ENCODE measurements at regions not wholly inside any gene's neighbourhood (a gene's known extent, or its start where the extent isn't known, plus 50 kb on each side); places are given as distances from the start of the nearest gene placed in this dataset.

DNA sequence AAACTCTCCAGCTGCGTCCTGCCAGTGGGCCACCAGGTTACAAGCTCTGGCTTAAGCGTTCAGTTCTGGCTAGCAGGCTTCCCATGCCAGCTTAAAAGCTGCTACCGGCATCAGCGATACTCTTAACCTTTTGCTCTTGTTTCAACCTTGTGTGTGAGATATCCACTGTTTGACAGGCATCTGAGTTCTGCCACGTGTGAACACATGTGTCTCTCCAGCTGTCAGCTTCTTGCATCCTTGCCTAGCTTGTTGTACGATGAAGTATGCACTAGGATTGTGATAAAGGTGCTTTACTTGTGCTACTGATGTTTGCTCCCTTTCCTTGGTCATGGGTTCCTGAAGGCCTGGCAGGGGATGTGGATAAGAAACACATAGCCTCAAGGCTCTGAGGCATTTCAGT, 201.6 kb downstream of the PRDM2 start:
- Mint-ChIP-seq H3K9me3 (peaks cover 13% of the 10 kb centered on the region), H3K4me1 (no peaks in the 10 kb centered on the region), H3K27ac (no peak overlapping the region), H3K36me3 (no peaks in the 10 kb centered on the region), H3K4me3 (no peak overlapping the region), H3K27me3 (ENCODE audit: low read depth) (peaks cover 54% of the 10 kb centered on the region)
- POLR2A ChIA-PET: interaction anchor here (0.6 kb wide), 1 partner anchor 471 kb away, joined by 4 read pairs; no protein-coding TSS in a partner anchor
- CTCF ChIA-PET: interaction anchor here (1.0 to 1.4 kb wide), 3 partner anchors 28 to 239 kb away, joined by 3 to 4 read pairs (median 4); no protein-coding TSS in a partner anchor
- no peak for ATAC-seq
- no peak for TF ChIP-seq TP53 (CRISPR knock-in tag; IDR thresholded peaks at IDR 0.05)
- TF ChIP-seq ZNF263 (CRISPR knock-in tag; IDR thresholded peaks at IDR 0.05; ENCODE audit: low read depth): no peak
- no peak for TF ChIP-seq ZNF317 (CRISPR knock-in tag; IDR thresholded peaks at IDR 0.05; ENCODE audit: borderline replicate concordance, low read depth)
- no peak for TF ChIP-seq CDX4 (CRISPR knock-in tag; IDR thresholded peaks at IDR 0.05; ENCODE audit: borderline replicate concordance)
- no peak for TF ChIP-seq PREB (CRISPR knock-in tag; IDR thresholded peaks at IDR 0.05; ENCODE audit: borderline replicate concordance)
- no peak for TF ChIP-seq USF2 (CRISPR knock-in tag; IDR thresholded peaks at IDR 0.05)
- TF ChIP-seq KAT7 (CRISPR knock-in tag; IDR thresholded peaks at IDR 0.05; ENCODE audit: borderline replicate concordance): no peak
- no peak for TF ChIP-seq OVOL2 (CRISPR knock-in tag; IDR thresholded peaks at IDR 0.05; ENCODE audit: borderline replicate concordance)
- no peak for TF ChIP-seq NFE2L1 (CRISPR knock-in tag; IDR thresholded peaks at IDR 0.05)
- TF ChIP-seq FOXP4 (CRISPR knock-in tag; IDR thresholded peaks at IDR 0.05): no peak
- TF ChIP-seq NR1H2 (CRISPR knock-in tag; IDR thresholded peaks at IDR 0.05): no peak
- TF ChIP-seq, protein P1, sequence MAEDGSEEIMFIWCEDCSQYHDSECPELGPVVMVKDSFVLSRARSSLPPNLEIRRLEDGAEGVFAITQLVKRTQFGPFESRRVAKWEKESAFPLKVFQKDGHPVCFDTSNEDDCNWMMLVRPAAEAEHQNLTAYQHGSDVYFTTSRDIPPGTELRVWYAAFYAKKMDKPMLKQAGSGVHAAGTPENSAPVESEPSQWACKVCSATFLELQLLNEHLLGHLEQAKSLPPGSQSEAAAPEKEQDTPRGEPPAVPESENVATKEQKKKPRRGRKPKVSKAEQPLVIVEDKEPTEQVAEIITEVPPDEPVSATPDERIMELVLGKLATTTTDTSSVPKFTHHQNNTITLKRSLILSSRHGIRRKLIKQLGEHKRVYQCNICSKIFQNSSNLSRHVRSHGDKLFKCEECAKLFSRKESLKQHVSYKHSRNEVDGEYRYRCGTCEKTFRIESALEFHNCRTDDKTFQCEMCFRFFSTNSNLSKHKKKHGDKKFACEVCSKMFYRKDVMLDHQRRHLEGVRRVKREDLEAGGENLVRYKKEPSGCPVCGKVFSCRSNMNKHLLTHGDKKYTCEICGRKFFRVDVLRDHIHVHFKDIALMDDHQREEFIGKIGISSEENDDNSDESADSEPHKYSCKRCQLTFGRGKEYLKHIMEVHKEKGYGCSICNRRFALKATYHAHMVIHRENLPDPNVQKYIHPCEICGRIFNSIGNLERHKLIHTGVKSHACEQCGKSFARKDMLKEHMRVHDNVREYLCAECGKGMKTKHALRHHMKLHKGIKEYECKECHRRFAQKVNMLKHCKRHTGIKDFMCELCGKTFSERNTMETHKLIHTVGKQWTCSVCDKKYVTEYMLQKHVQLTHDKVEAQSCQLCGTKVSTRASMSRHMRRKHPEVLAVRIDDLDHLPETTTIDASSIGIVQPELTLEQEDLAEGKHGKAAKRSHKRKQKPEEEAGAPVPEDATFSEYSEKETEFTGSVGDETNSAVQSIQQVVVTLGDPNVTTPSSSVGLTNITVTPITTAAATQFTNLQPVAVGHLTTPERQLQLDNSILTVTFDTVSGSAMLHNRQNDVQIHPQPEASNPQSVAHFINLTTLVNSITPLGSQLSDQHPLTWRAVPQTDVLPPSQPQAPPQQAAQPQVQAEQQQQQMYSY (CRISPR knock-in tag; IDR thresholded peaks at IDR 0.05): no peak
- no peak for TF ChIP-seq JUN (CRISPR knock-in tag; IDR thresholded peaks at IDR 0.05)
- TF ChIP-seq ZNF232 (CRISPR knock-in tag; IDR thresholded peaks at IDR 0.05): no peak
- TF ChIP-seq ESRRA (CRISPR knock-in tag; IDR thresholded peaks at IDR 0.05; ENCODE audit: borderline replicate concordance): no peak
- TF ChIP-seq NR2C2 (CRISPR knock-in tag; IDR thresholded peaks at IDR 0.05): no peak
- TF ChIP-seq SMAD4 (CRISPR knock-in tag; IDR thresholded peaks at IDR 0.05): no peak
- TF ChIP-seq NFATC4 (CRISPR knock-in tag; IDR thresholded peaks at IDR 0.05): no peak
- no peak for DNase-seq (ENCODE audit: low spot score)

DNA sequence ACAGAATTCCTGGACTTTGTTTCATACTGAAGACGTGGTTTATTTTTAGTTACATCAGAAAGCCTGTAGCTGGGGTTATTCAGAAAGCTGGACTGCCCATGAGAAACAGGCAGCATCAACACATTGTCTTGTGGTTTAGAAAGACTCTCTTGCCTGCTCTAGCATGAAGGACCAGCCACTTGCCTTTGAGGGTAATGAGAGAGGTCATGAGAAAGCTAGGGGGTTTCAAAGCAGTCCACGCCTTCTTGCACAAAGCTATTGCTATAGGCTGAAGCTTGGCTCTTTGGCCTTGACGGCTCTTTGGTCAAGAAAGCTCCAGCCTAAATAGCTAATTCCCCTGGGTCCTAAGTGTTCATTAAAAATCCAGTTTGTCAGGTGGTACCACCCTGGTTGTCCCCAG, 208.1 kb downstream of the PRDM2 start:
- Mint-ChIP-seq H3K27me3 (ENCODE audit: low read depth) (peaks cover 36% of the 10 kb centered on the region), H3K4me3 (no peak overlapping the region), H3K36me3 (no peaks in the 10 kb centered on the region), H3K4me1 (no peaks in the 10 kb centered on the region), H3K9me3 (peaks cover 13% of the 10 kb centered on the region), H3K27ac (no peak overlapping the region)
- no peak for ATAC-seq
- DNase-seq (ENCODE audit: low spot score): no peak
- TF ChIP-seq ZNF219 (CRISPR knock-in tag; IDR thresholded peaks at IDR 0.05; ENCODE audit: borderline replicate concordance): no peak
- TF ChIP-seq, protein P2, sequence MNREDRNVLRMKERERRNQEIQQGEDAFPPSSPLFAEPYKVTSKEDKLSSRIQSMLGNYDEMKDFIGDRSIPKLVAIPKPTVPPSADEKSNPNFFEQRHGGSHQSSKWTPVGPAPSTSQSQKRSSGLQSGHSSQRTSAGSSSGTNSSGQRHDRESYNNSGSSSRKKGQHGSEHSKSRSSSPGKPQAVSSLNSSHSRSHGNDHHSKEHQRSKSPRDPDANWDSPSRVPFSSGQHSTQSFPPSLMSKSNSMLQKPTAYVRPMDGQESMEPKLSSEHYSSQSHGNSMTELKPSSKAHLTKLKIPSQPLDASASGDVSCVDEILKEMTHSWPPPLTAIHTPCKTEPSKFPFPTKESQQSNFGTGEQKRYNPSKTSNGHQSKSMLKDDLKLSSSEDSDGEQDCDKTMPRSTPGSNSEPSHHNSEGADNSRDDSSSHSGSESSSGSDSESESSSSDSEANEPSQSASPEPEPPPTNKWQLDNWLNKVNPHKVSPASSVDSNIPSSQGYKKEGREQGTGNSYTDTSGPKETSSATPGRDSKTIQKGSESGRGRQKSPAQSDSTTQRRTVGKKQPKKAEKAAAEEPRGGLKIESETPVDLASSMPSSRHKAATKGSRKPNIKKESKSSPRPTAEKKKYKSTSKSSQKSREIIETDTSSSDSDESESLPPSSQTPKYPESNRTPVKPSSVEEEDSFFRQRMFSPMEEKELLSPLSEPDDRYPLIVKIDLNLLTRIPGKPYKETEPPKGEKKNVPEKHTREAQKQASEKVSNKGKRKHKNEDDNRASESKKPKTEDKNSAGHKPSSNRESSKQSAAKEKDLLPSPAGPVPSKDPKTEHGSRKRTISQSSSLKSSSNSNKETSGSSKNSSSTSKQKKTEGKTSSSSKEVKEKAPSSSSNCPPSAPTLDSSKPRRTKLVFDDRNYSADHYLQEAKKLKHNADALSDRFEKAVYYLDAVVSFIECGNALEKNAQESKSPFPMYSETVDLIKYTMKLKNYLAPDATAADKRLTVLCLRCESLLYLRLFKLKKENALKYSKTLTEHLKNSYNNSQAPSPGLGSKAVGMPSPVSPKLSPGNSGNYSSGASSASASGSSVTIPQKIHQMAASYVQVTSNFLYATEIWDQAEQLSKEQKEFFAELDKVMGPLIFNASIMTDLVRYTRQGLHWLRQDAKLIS (CRISPR knock-in tag; IDR thresholded peaks at IDR 0.05; ENCODE audit: borderline replicate concordance): no peak
- POLR2A ChIA-PET: no interaction called here
- CTCF ChIA-PET: interaction anchor here (1.0 to 1.8 kb wide), 2 partner anchors 24 to 79 kb away, joined by 3 to 5 read pairs; no protein-coding TSS in a partner anchor
